GM10266 (cell line): ENCODE measurements at regions not wholly inside any gene's neighbourhood (a gene's known extent, or its start where the extent isn't known, plus 50 kb on each side); places are given as distances from the start of the nearest gene placed in this dataset.

ENCODE experiments used
- DNase-seq: peaks from one replicate; pipeline ENCODE4 v3.0.0; 2012; ENCODE audit errors: extremely low spot score
- CTCF ChIP-seq: IDR thresholded peaks from 2 replicates; pipeline ENCODE4 v1.5.1; 2012; ENCODE audit warnings: mild to moderate bottlenecking, low read depth; ENCODE audit not compliant: control insufficient read depth, insufficient read depth; ENCODE audit errors: missing control alignments

- no peak for TF ChIP-seq CTCF
- DNase-seq = no peak
Observed at GRCh38 chr5:6806668-6807067, 93.4 kb downstream of the TENT4A start.

GRCh38 chr5:6808462-6808861 lies 95.2 kb downstream of the TENT4A start:
- DNase-seq = no peak
- TF ChIP-seq CTCF = no peak

- no peak for TF ChIP-seq CTCF
- no peak for DNase-seq
Observed at GRCh38 chr5:6810641-6811405, 97.6 kb downstream of the TENT4A start.

GRCh38 chr5:6812091-6812490 lies 98.9 kb downstream of the TENT4A start:
- no peak for TF ChIP-seq CTCF
- DNase-seq = no peak

GRCh38 chr5:6812800-6813731 lies 99.8 kb downstream of the TENT4A start:
- TF ChIP-seq CTCF = no peak
- DNase-seq = no peak

- TF ChIP-seq CTCF = no peak
- no peak for DNase-seq
Observed at GRCh38 chr5:6814816-6815215, 101.6 kb downstream of the TENT4A start.
